ENCODE measurements at regions not wholly inside any gene's neighbourhood (a gene's known extent, or its start where the extent isn't known, plus 50 kb on each side); places are given as distances from the start of the nearest gene placed in this dataset.
"Not testable (repeated sequence)": the region's sequence is repeated elsewhere in the genome, so short reads cannot be mapped to it uniquely, and the experiment has no call there.

GRCh38 chr10:35271086-35271858 is 65.0 kb upstream of the CCNY start (continued):
- no peak for TF ChIP-seq EP300 (IDR thresholded peaks at IDR 0.05)

- H3K4me1 ChIP-seq = peaks cover 22% of the 10 kb centered on the region; the same call in 2 of the 3 replicates
- 81% methylated on average over 4 of the region's 4 CpGs for WGBS (ENCODE audit: missing lambda C conversion rate)
- H3K4me2 ChIP-seq; H3K9me3 ChIP-seq; H3K4me3 ChIP-seq; POLR2A ChIA-PET; DNase-seq (ENCODE audit: low read depth in 1 of 2, low spot score in 1 of 2); H3K27ac ChIP-seq; ATAC-seq; FAIRE-seq: not testable (repeated sequence)
- CTCF ChIA-PET = interaction anchor here (0.6 to 1.5 kb wide), 3 partner anchors 12 to 507 kb away, joined by 3 read pairs; no protein-coding TSS in a partner anchor
These were observed 64.5 kb upstream of the CCNY start for GRCh38 chr10:35271859-35272165.

GRCh38 chr10:35272401-35272800 is 63.9 kb upstream of the CCNY start:
- H3K4me3 ChIP-seq; DNase-seq (ENCODE audit: low read depth in 1 of 2, low spot score in 1 of 2); H3K9me3 ChIP-seq; H3K27ac ChIP-seq; FAIRE-seq; ATAC-seq; H3K4me2 ChIP-seq; POLR2A ChIA-PET: not testable (repeated sequence)
- H3K4me1 ChIP-seq = peaks cover 19% of the 10 kb centered on the region; the same call in 2 of the 3 replicates
- CTCF ChIA-PET = interaction anchor here (0.7 to 1.2 kb wide), 3 partner anchors 11 to 230 kb away, joined by 3 read pairs; no protein-coding TSS in a partner anchor
- 27% methylated on average over 2 of the region's 2 CpGs for WGBS (ENCODE audit: missing lambda C conversion rate)

GRCh38 chr10:35273994-35274393 is 62.3 kb upstream of the CCNY start:
- CTCF ChIA-PET = interaction anchor here (0.6 kb wide), 1 partner anchor 143 kb away, joined by 3 read pairs; no protein-coding TSS in a partner anchor
- H3K9me3 ChIP-seq; DNase-seq (ENCODE audit: low read depth in 1 of 2, low spot score in 1 of 2); H3K27ac ChIP-seq; POLR2A ChIA-PET; H3K4me3 ChIP-seq; FAIRE-seq; ATAC-seq; H3K4me1 ChIP-seq; H3K4me2 ChIP-seq: not testable (repeated sequence)
- 11% methylated on average over 1 of the region's 1 CpG for WGBS (ENCODE audit: missing lambda C conversion rate)

GRCh38 chr10:35274498-35275060 is 61.7 kb upstream of the CCNY start:
- Histone ChIP-seq H3K4me3 (no peak overlapping the region), H3K27ac (no peak overlapping the region), H3K4me1 (0 out of 3 replicates have a peak, but pooled peaks cover 5% of the 10 kb centered on the region), H3K4me2 (no peak overlapping the region), H3K9me3 (no peaks in the 10 kb centered on the region)
- POLR2A ChIA-PET = interaction anchor here (0.6 kb wide), 1 partner anchor 206 kb away, joined by 4 read pairs; no protein-coding TSS in a partner anchor
- no peak for TF ChIP-seq HMGXB4 (CRISPR knock-in tag; IDR thresholded peaks at IDR 0.05; ENCODE audit: borderline replicate concordance)
- no peak for TF ChIP-seq NPAS2 (CRISPR knock-in tag; IDR thresholded peaks at IDR 0.05; ENCODE audit: borderline replicate concordance)
- no peak for TF ChIP-seq BCL3 (IDR thresholded peaks at IDR 0.05)
- TF ChIP-seq PHF8 (IDR thresholded peaks at IDR 0.05; ENCODE audit: borderline replicate concordance, low read depth) = no peak
- ATAC-seq (no peak), FAIRE-seq (no peak), DNase-seq (ENCODE audit: low read depth in 1 of 2, low spot score in 1 of 2) (no peak)
- WGBS (ENCODE audit: missing lambda C conversion rate) = 72% methylated on average over 9 of the region's 9 CpGs
- CTCF ChIA-PET = interaction anchor here (0.6 to 1.3 kb wide), 2 partner anchors 30 to 143 kb away, joined by 3 to 4 read pairs; no protein-coding TSS in a partner anchor

- ChIA-PET POLR2A (no interaction called here), CTCF (interaction anchor here (1.7 kb wide), 1 partner anchor 38 kb away, joined by 4 read pairs; no protein-coding TSS in a partner anchor)
- Histone ChIP-seq H3K9me3 (no peaks in the 10 kb centered on the region), H3K4me2 (no peak overlapping the region), H3K4me1 (no peaks in the 10 kb centered on the region), H3K4me3 (no peak overlapping the region), H3K27ac (no peak overlapping the region)
- WGBS (ENCODE audit: missing lambda C conversion rate) = 67% methylated on average over 1 of the region's 1 CpG
- FAIRE-seq = no peak
- ATAC-seq = no peak
- DNase-seq (ENCODE audit: low read depth in 1 of 2, low spot score in 1 of 2) = no peak
- TF ChIP-seq HOXB13 (CRISPR knock-in tag; IDR thresholded peaks at IDR 0.05; ENCODE audit: low read depth) (no peak), RAD21 (conservative IDR thresholded peaks at IDR 0.05 in 1 of 2, IDR thresholded peaks at IDR 0.05 in 1 of 2) (no peak), MAZ (IDR thresholded peaks at IDR 0.05; ENCODE audit: borderline replicate concordance, low read depth, low read length) (no peak), EHMT2 (IDR thresholded peaks at IDR 0.05; ENCODE audit: low read depth) (no peak), CBX8 (IDR thresholded peaks at IDR 0.05) (no peak), REST (IDR thresholded peaks at IDR 0.05) (no peak), RCOR1 (IDR thresholded peaks at IDR 0.05; ENCODE audit: low read depth, low read length) (no peak), ELK1 (IDR thresholded peaks at IDR 0.05; ENCODE audit: low read depth, low read length) (no peak)
These were observed 59.4 kb upstream of the CCNY start for GRCh38 chr10:35276889-35277288.
